NCI-H2196 treated with DMSO at 0.1 percent for 48 hours (cell line): ENCODE measurements at regions not wholly inside any gene's neighbourhood (a gene's known extent, or its start where the extent isn't known, plus 50 kb on each side); places are given as distances from the start of the nearest gene placed in this dataset.
"Not testable (repeated sequence)": the region's sequence is repeated elsewhere in the genome, so short reads cannot be mapped to it uniquely, and the experiment has no call there.

ENCODE experiments used
- DNase-seq: peaks from one replicate; lab custom pipeline; 2025; ENCODE audit not compliant: unreplicated experiment; lab: John Stamatoyannopoulos, UW

- DNase-seq: no peak
These were observed 155.1 kb downstream of the C16orf95 start for GRCh38 chr16:87161822-87162676.

GRCh38 chr16:87162799-87163198 lies 154.4 kb downstream of the C16orf95 start:
- not testable (repeated sequence) for DNase-seq

GRCh38 chr16:87163637-87164036 lies 153.6 kb downstream of the C16orf95 start:
- DNase-seq: no peak

- DNase-seq: no peak
These were observed 152.0 kb downstream of the C16orf95 start for GRCh38 chr16:87165151-87165550.

GRCh38 chr16:87165885-87166284 lies 151.3 kb downstream of the C16orf95 start:
- DNase-seq: no peak

- no peak for DNase-seq
These were observed 150.9 kb downstream of the C16orf95 start for GRCh38 chr16:87166321-87166720.

GRCh38 chr16:87166934-87167333 lies 150.3 kb downstream of the C16orf95 start:
- DNase-seq: no peak

GRCh38 chr16:87169509-87169995 lies 147.6 kb downstream of the C16orf95 start:
- DNase-seq: peak; percentile 43

GRCh38 chr16:87170310-87170709 lies 146.9 kb downstream of the C16orf95 start:
- DNase-seq: no peak

GRCh38 chr16:87171723-87172122 lies 145.5 kb downstream of the C16orf95 start:
- no peak for DNase-seq

GRCh38 chr16:87172632-87173031 lies 144.6 kb downstream of the C16orf95 start:
- no peak for DNase-seq

GRCh38 chr16:87173294-87173893 lies 143.8 kb downstream of the C16orf95 start:
- DNase-seq: no peak

- no peak for DNase-seq
These were observed 143.1 kb downstream of the C16orf95 start for GRCh38 chr16:87174061-87174460.

- no peak for DNase-seq
These were observed 140.5 kb downstream of the C16orf95 start for GRCh38 chr16:87176735-87177134.

- DNase-seq: no peak
These were observed 139.5 kb downstream of the C16orf95 start for GRCh38 chr16:87177673-87178072.

- DNase-seq: no peak
These were observed 138.9 kb downstream of the C16orf95 start for GRCh38 chr16:87178177-87178863.

- DNase-seq: no peak
These were observed 138.2 kb downstream of the C16orf95 start for GRCh38 chr16:87178977-87179376.

- DNase-seq: no peak
These were observed 137.1 kb downstream of the C16orf95 start for GRCh38 chr16:87180069-87180468.

GRCh38 chr16:87182759-87183158 lies 134.4 kb downstream of the C16orf95 start:
- no peak for DNase-seq

- DNase-seq: no peak
These were observed 133.5 kb downstream of the C16orf95 start for GRCh38 chr16:87183647-87184046.

GRCh38 chr16:87185308-87185707 lies 131.9 kb downstream of the C16orf95 start:
- no peak for DNase-seq

- DNase-seq: no peak
These were observed 131.2 kb downstream of the C16orf95 start for GRCh38 chr16:87185983-87186382.
